K562 (cell line): ENCODE measurements at regions not wholly inside any gene's neighbourhood (a gene's known extent, or its start where the extent isn't known, plus 50 kb on each side); places are given as distances from the start of the nearest gene placed in this dataset.

Experiments used
- ATAC-seq: fragments of 200-7000 bp; cut with Tn5 transposase; 3 replicates; pipeline ENCODE4 v1.9.1; 2020; ENCODE audit warnings: moderate library complexity
- BruUV-seq: library from RNA; stranded (reverse); fragments of 400-500 nt; replicated peaks from 2 replicates; lab custom pipeline; 2021; lab: Mats Ljungman, UMichigan
- CTCF ChIA-PET: fragments of 300-600 bp; formaldehyde crosslinking; extraction: SDS; loops from one replicate; lab custom pipeline; 2021; ENCODE audit warnings: low intra/inter-chr PET ratio; lab: Yijun Ruan, JAX
- POLR2A ChIA-PET: fragments of 300-600, 350-650 bp; sonication (Branson Sonifier 250); formaldehyde crosslinking; extraction: SDS; loops from one replicate; lab custom pipeline; 2021; ENCODE audit warnings: antibody characterized with exemption, inconsistent platforms; lab: Yijun Ruan, JAX
- DNase-seq, 4 experiments: peaks; one replicate each; pipeline versions ENCODE4 v3.0.0 to v3.0.0-alpha.2; 2011 to 2018; ENCODE audit warnings: low spot score in 3 of 4, mixed read lengths in 3 of 4; ENCODE audit errors: extremely low read depth in 1 of 4
- FAIRE-seq: peaks from 2 replicates; lab custom pipeline; 2011; peaks lifted over from hg19 to GRCh38; lab: Jason Lieb, UNC
- H2AFZ ChIP-seq: 2 replicates; pipeline ENCODE4 v1.6.0; 2011; ENCODE audit warnings: low read depth, low read length, control low read depth, inconsistent platforms
- H3K27ac ChIP-seq: fragments of 200-600 bp; 3 replicates; pipeline ENCODE4 v1.8.0; 2011; ENCODE audit warnings: low read depth, mild to moderate bottlenecking, control low read depth, inconsistent platforms, low read length, moderate library complexity, mixed read lengths; ENCODE audit errors: extremely low read depth
- H3K27me3 ChIP-seq, 2 experiments: fragments of 300-600 bp in 1 of 2; 2 replicates in 1 of 2; 3 replicates in 1 of 2; pipeline versions ENCODE4 v1.6.0 to v1.8.0; 2011; ENCODE audit warnings: inconsistent platforms in 2 of 2, low read length in 2 of 2, mild to moderate bottlenecking in 1 of 2, mixed read lengths in 1 of 2, moderate library complexity in 1 of 2; ENCODE audit not compliant: control insufficient read depth in 2 of 2, insufficient read depth in 2 of 2
- H3K36me3 ChIP-seq: fragments of 300-600 bp; 3 replicates; pipeline ENCODE4 v1.8.0; 2011; ENCODE audit warnings: mild to moderate bottlenecking, low read length, inconsistent platforms; ENCODE audit not compliant: control insufficient read depth, insufficient read depth
- H3K4me1 ChIP-seq, 2 experiments: fragments of 200-600 bp in 1 of 2; replicated peaks in 1 of 2; 2 replicates in 1 of 2; 3 replicates in 1 of 2; pipeline versions ENCODE4 v1.5.1 to v1.8.0; 2011; ENCODE audit warnings: inconsistent platforms in 2 of 2, low read length in 2 of 2, mild to moderate bottlenecking in 1 of 2, mixed read lengths in 1 of 2, moderate library complexity in 1 of 2; ENCODE audit not compliant: control insufficient read depth in 2 of 2, insufficient read depth in 2 of 2
- H3K4me2 ChIP-seq: 2 replicates; pipeline ENCODE4 v1.6.1; 2011; ENCODE audit warnings: low read length, control low read depth, inconsistent platforms, mixed read lengths; ENCODE audit not compliant: insufficient read depth
- H3K4me3 ChIP-seq: fragments of 200-600 bp; sonication (generic), shearing (Covaris generic); 2 replicates; pipeline ENCODE4 v1.5.1; 2016; ENCODE audit warnings: control low read depth, inconsistent platforms
- H3K79me2 ChIP-seq: fragments of 200-600 bp; 3 replicates; pipeline ENCODE4 v1.8.0; 2011; ENCODE audit warnings: low read length, inconsistent platforms; ENCODE audit not compliant: control insufficient read depth, insufficient read depth
- H3K9ac ChIP-seq, 2 experiments: 2 replicates each; pipeline versions ENCODE4 v1.6.0 to v1.6.1; 2011; ENCODE audit warnings: low read depth in 2 of 2, low read length in 2 of 2, control low read depth in 1 of 2, inconsistent platforms in 1 of 2, mild to moderate bottlenecking in 1 of 2, mixed read lengths in 1 of 2; ENCODE audit not compliant: insufficient read depth in 1 of 2
- H3K9me1 ChIP-seq: one replicate; pipeline ENCODE4 v1.6.0; 2011; ENCODE audit warnings: inconsistent platforms, mild to moderate bottlenecking, low read length, moderate library complexity; ENCODE audit not compliant: control insufficient read depth, insufficient read depth
- H3K9me3 ChIP-seq: replicated peaks from 2 replicates; pipeline ENCODE4 v1.5.1; 2011; ENCODE audit warnings: low read depth, low read length, inconsistent platforms; ENCODE audit not compliant: control insufficient read depth, insufficient read depth
- H4K20me1 ChIP-seq: replicated peaks from 2 replicates; pipeline ENCODE4 v1.6.1; 2011; ENCODE audit warnings: low read length, inconsistent platforms, mixed read lengths; ENCODE audit not compliant: control insufficient read depth, insufficient read depth
- BDP1 ChIP-seq: IDR thresholded peaks from 3 replicates; pipeline ENCODE4 v1.6.1; 2011; ENCODE audit not compliant: insufficient read length, insufficient read depth
- BRD9 ChIP-seq: fragments of 450-650 bp; IDR thresholded peaks from 2 replicates; pipeline ENCODE4 v1.6.1; 2018; ENCODE audit warnings: low read depth; ENCODE audit not compliant: partially characterized antibody
- JUNB ChIP-seq: fragments of 450-650 bp; formaldehyde crosslinking; conservative IDR thresholded peaks from 2 replicates; pipeline ENCODE4 v1.4.0; 2020; ENCODE audit warnings: mild to moderate bottlenecking
- KAT7 ChIP-seq: sonication (generic); formaldehyde crosslinking; IDR thresholded peaks from 2 replicates; pipeline ENCODE4 v1.8.0; 2022; ENCODE audit warnings: missing genetic modification reagents, mild to moderate bottlenecking, borderline replicate concordance
- MAFG ChIP-seq: fragments of 450-650 bp; conservative IDR thresholded peaks from 2 replicates; pipeline ENCODE4 v1.6.1; 2016; ENCODE audit warnings: missing genetic modification characterization, missing compliant biosample characterization
- TARDBP ChIP-seq: fragments of 450-650 bp; IDR thresholded peaks from 2 replicates; pipeline ENCODE4 v1.6.1; 2016
- TCF3 ChIP-seq: sonication (generic); formaldehyde crosslinking; IDR thresholded peaks from 2 replicates; pipeline ENCODE4 v1.4.0; 2020; ENCODE audit warnings: mild to moderate bottlenecking, missing genetic modification reagents
- XRCC3 ChIP-seq: fragments of 450-650 bp; IDR thresholded peaks from 2 replicates; pipeline ENCODE4 v1.6.1; 2017; ENCODE audit warnings: mild to moderate bottlenecking, moderate library complexity
- ZKSCAN3 ChIP-seq: fragments of 250-450 bp; sonication (Bioruptor Pico); IDR thresholded peaks from 2 replicates; pipeline ENCODE4 v1.4.0; 2020
- ZNF121 ChIP-seq: sonication (generic); formaldehyde crosslinking; conservative IDR thresholded peaks from 2 replicates; pipeline ENCODE4 v1.8.0; 2022; ENCODE audit warnings: missing genetic modification reagents
- WGBS: fragments of 100-300 bp; shearing (Covaris generic); methylation state at CpG from one replicate; pipeline ENCODE4 v1.1.6; 2016; ENCODE audit warnings: low coverage, mixed read lengths; ENCODE audit not compliant: insufficient coverage; ENCODE audit errors: missing lambda C conversion rate; 5-methylcytosine and 5-hydroxymethylcytosine counted together
- in situ Hi-C: fragments of 300-500 bp; cut with MboI; formaldehyde crosslinking; loops from 4 replicates; pipeline ENCODE4 v1.15.0; 2018; ENCODE audit warnings: inconsistent platforms, mixed read lengths
- intact Hi-C: fragments of 100-400 bp; cut with micrococcal nuclease; formaldehyde crosslinking; loops from 2 replicates; pipeline ENCODE4 v1.14.2; 2022
- TF ChIP-seq, protein P1 (sequence below): fragments of 200-800 bp; sonication (Bioruptor generic); IDR thresholded peaks from 2 replicates; pipeline ENCODE4 v1.6.1; 2016; ENCODE audit warnings: missing genetic modification characterization, missing compliant biosample characterization
- TF ChIP-seq, protein P2 (sequence below): fragments of 250-450 bp; sonication (Bioruptor Pico); IDR thresholded peaks from 2 replicates; pipeline ENCODE4 v1.4.0; 2020; ENCODE audit warnings: mild to moderate bottlenecking

- 3% methylated on average over 2 of the region's 2 CpGs for WGBS
- in situ Hi-C loops (no loop called here), intact Hi-C loops (no loop called here)
- H3K27ac ChIP-seq = no peak overlapping the region
- BruUV-seq = no TSS peak
- H4K20me1 ChIP-seq = no peaks in the 10 kb centered on the region
- H3K36me3 ChIP-seq = no peaks in the 10 kb centered on the region
- H3K9me3 ChIP-seq = no peaks in the 10 kb centered on the region
- no peak for TF ChIP-seq KAT7
- TF ChIP-seq MAFG (tag) = peak; percentile 35
- no peak for TF ChIP-seq TARDBP
- no peak for TF ChIP-seq ZNF121 (CRISPR knock-in tag)
- TF ChIP-seq JUNB (CRISPR knock-in tag) = no peak
- no peaks in the 10 kb centered on the region for H3K79me2 ChIP-seq
- H3K9me1 ChIP-seq = no peaks in the 10 kb centered on the region
- no peaks in the 10 kb centered on the region for H3K27me3 ChIP-seq
- H3K4me2 ChIP-seq = no peak overlapping the region
- ChIA-PET POLR2A (no interaction called here), CTCF (no interaction called here)
- FAIRE-seq (no peak), DNase-seq (no peak), ATAC-seq (no peak)
- H3K4me1 ChIP-seq = no peaks in the 10 kb centered on the region
- no peak overlapping the region for H3K4me3 ChIP-seq
- no peak overlapping the region for H3K9ac ChIP-seq
- H2AFZ ChIP-seq = no peak overlapping the region
Observed at GRCh38 chrX:87063642-87064041, 454.0 kb upstream of the KLHL4 start.

DNA sequence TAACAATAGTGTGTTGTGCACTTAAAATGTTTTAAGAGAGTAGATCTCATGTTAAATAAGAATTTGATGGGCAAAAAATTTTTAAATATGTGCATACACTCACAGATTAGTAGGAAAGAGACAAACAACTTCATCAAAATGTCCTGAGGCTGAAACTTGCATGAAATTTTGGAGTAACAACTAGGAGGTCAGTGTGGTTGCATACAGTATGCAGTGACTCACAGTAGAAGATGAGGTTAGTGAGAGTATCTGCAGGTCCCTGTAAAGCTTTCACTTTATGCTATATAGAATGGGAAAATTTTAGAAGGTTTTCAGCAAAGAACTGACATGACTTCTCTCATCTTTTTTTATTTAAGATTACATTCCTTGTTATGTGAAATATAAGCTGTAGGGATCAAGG is 453.1 kb upstream of the KLHL4 start:
- FAIRE-seq = no peak
- Histone ChIP-seq H3K27me3 (no peaks in the 10 kb centered on the region), H2AFZ (no peak overlapping the region), H4K20me1 (no peaks in the 10 kb centered on the region), H3K79me2 (no peaks in the 10 kb centered on the region), H3K4me1 (no peaks in the 10 kb centered on the region), H3K9me1 (no peaks in the 10 kb centered on the region), H3K36me3 (no peaks in the 10 kb centered on the region), H3K9ac (no peak overlapping the region), H3K4me2 (no peak overlapping the region), H3K27ac (no peak overlapping the region), H3K9me3 (no peaks in the 10 kb centered on the region), H3K4me3 (no peak overlapping the region)
- POLR2A ChIA-PET = no interaction called here
- in situ Hi-C loops (no loop called here), intact Hi-C loops (no loop called here)
- CTCF ChIA-PET = no interaction called here
- no peak for ATAC-seq
- BruUV-seq = no TSS peak
- DNase-seq = no peak
- TF ChIP-seq, protein P1, sequence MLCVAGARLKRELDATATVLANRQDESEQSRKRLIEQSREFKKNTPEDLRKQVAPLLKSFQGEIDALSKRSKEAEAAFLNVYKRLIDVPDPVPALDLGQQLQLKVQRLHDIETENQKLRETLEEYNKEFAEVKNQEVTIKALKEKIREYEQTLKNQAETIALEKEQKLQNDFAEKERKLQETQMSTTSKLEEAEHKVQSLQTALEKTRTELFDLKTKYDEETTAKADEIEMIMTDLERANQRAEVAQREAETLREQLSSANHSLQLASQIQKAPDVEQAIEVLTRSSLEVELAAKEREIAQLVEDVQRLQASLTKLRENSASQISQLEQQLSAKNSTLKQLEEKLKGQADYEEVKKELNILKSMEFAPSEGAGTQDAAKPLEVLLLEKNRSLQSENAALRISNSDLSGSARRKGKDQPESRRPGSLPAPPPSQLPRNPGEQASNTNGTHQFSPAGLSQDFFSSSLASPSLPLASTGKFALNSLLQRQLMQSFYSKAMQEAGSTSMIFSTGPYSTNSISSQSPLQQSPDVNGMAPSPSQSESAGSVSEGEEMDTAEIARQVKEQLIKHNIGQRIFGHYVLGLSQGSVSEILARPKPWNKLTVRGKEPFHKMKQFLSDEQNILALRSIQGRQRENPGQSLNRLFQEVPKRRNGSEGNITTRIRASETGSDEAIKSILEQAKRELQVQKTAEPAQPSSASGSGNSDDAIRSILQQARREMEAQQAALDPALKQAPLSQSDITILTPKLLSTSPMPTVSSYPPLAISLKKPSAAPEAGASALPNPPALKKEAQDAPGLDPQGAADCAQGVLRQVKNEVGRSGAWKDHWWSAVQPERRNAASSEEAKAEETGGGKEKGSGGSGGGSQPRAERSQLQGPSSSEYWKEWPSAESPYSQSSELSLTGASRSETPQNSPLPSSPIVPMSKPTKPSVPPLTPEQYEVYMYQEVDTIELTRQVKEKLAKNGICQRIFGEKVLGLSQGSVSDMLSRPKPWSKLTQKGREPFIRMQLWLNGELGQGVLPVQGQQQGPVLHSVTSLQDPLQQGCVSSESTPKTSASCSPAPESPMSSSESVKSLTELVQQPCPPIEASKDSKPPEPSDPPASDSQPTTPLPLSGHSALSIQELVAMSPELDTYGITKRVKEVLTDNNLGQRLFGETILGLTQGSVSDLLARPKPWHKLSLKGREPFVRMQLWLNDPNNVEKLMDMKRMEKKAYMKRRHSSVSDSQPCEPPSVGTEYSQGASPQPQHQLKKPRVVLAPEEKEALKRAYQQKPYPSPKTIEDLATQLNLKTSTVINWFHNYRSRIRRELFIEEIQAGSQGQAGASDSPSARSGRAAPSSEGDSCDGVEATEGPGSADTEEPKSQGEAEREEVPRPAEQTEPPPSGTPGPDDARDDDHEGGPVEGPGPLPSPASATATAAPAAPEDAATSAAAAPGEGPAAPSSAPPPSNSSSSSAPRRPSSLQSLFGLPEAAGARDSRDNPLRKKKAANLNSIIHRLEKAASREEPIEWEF (CRISPR knock-in tag) = no peak
- TF ChIP-seq, protein P2, sequence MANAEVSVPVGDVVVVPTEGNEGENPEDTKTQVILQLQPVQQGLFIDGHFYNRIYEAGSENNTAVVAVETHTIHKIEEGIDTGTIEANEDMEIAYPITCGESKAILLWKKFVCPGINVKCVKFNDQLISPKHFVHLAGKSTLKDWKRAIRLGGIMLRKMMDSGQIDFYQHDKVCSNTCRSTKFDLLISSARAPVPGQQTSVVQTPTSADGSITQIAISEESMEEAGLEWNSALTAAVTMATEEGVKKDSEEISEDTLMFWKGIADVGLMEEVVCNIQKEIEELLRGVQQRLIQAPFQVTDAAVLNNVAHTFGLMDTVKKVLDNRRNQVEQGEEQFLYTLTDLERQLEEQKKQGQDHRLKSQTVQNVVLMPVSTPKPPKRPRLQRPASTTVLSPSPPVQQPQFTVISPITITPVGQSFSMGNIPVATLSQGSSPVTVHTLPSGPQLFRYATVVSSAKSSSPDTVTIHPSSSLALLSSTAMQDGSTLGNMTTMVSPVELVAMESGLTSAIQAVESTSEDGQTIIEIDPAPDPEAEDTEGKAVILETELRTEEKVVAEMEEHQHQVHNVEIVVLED (CRISPR knock-in tag) = no peak
- TF ChIP-seq BDP1 (no peak), ZKSCAN3 (no peak), XRCC3 (no peak), BRD9 (no peak), TCF3 (CRISPR knock-in tag) (no peak)
